AG04449 (cell line): ENCODE measurements at regions not wholly inside any gene's neighbourhood (a gene's known extent, or its start where the extent isn't known, plus 50 kb on each side); places are given as distances from the start of the nearest gene placed in this dataset.

Experiments used
- CTCF ChIA-PET: fragments of 350-600 bp; formaldehyde crosslinking; extraction: SDS; loops from one replicate; lab custom pipeline; 2021; ENCODE audit warnings: antibody characterized with exemption; lab: Yijun Ruan, JAX
- POLR2A ChIA-PET: fragments of 400-600, 350-600 bp; formaldehyde crosslinking; extraction: SDS; loops from one replicate; lab custom pipeline; 2020; ENCODE audit warnings: antibody characterized with exemption, inconsistent platforms; lab: Yijun Ruan, JAX
- DNase-seq: peaks from one replicate; pipeline ENCODE4 v3.0.0-alpha.2; 2010; ENCODE audit warnings: low read depth, low spot score
- H3K4me3 ChIP-seq: 2 replicates; pipeline ENCODE4 v1.5.1; 2011; ENCODE audit warnings: low read depth, mild to moderate bottlenecking, control low read depth, low read length
- TF ChIP-seq, protein P1 (sequence below): IDR thresholded peaks from one replicate; pipeline ENCODE4 v1.5.1; 2011; ENCODE audit warnings: mild to moderate bottlenecking, moderate library complexity, low read length, control low read depth, inconsistent platforms; ENCODE audit not compliant: insufficient read depth; ENCODE audit errors: missing control alignments

DNA sequence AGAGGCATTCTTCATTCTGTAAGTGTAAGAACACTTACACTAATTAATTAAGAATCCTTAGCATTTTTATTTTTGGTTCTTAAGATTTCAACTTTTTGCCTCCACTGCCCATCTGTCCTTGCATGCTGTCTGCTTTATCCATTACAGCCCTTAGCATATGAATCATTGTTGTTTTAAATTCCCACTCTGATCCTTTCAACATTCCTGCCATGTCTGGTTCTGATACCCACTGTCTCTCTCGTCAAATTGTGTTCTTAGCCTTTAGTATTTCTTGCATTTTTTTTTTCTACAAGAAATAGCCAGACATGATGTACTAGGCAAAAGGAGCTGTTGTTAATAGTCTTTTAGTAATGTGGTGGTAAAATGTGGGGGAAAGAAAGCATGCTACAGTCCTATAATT, 1360.0 kb downstream of the TECRL start:
- ChIA-PET POLR2A (no interaction called here), CTCF (no interaction called here)
- no peak overlapping the region for H3K4me3 ChIP-seq
- TF ChIP-seq, protein P1, sequence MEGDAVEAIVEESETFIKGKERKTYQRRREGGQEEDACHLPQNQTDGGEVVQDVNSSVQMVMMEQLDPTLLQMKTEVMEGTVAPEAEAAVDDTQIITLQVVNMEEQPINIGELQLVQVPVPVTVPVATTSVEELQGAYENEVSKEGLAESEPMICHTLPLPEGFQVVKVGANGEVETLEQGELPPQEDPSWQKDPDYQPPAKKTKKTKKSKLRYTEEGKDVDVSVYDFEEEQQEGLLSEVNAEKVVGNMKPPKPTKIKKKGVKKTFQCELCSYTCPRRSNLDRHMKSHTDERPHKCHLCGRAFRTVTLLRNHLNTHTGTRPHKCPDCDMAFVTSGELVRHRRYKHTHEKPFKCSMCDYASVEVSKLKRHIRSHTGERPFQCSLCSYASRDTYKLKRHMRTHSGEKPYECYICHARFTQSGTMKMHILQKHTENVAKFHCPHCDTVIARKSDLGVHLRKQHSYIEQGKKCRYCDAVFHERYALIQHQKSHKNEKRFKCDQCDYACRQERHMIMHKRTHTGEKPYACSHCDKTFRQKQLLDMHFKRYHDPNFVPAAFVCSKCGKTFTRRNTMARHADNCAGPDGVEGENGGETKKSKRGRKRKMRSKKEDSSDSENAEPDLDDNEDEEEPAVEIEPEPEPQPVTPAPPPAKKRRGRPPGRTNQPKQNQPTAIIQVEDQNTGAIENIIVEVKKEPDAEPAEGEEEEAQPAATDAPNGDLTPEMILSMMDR: no peak
- no peak for DNase-seq

DNA sequence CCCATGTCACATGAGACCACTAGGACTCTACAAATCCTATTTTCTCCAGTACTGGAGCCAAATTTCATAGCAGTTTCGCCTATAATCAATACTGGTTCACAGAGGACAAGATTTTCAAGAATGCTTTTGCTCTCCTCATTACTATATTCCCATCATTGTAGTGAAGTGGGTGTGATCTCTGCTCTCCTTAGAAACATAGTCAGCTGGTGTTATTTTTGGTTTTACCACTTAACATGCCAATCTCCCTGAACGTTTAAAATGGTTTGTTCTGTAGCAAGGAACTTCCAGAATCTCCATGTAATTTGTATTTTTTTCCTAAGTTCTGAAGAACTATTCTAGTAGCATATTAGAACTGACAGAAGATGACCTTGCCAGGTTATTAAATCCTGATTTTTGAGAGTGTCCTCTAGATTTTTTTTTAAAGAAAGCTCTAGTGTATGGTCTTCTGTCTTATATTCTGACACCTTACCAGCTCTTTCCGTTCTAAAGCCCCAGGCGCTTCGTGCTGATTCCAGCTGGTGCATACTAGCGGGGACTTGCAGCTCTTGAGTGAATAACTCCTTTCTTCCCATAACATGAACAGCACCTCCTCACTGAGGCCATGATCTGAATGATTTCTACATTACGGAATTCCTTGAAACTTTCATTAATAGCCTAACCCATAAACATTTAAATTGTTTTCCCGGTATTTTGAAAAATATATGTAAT, 1372.9 kb downstream of the TECRL start:
- TF ChIP-seq, protein P1: no peak
- ChIA-PET POLR2A (no interaction called here), CTCF (no interaction called here)
- H3K4me3 ChIP-seq: no peak overlapping the region
- DNase-seq: no peak

DNA sequence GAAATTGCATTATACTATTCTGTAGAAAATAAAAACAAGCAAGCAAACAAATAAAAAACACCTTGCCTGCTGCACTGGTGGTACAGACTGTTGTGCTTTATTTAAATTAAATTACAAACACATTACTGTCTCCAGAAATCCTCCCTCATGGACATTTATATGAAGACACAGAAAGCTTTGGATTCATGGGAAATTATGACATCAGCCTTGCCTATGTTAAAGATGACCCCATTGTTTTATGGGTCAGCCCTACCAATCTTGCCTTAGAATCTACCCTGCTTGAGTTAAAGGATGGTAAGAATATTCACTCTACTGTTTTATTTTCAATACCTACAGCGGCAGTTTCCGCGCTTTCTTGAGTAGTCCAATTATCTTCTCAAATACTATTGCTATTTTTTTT, 1379.9 kb downstream of the TECRL start:
- POLR2A ChIA-PET: no interaction called here
- TF ChIP-seq, protein P1: no peak
- CTCF ChIA-PET: no interaction called here
- no peak overlapping the region for H3K4me3 ChIP-seq
- DNase-seq: no peak

- ChIA-PET CTCF (no interaction called here), POLR2A (no interaction called here)
- DNase-seq: no peak
- no peak overlapping the region for H3K4me3 ChIP-seq
- TF ChIP-seq, protein P1: no peak
These were observed 1388.6 kb downstream of the TECRL start for GRCh38 chr4:63020661-63021060.

GRCh38 chr4:63017300-63017699, 1392.0 kb downstream of the TECRL start:
- POLR2A ChIA-PET: no interaction called here
- DNase-seq: no peak
- CTCF ChIA-PET: no interaction called here
- no peak overlapping the region for H3K4me3 ChIP-seq
- TF ChIP-seq, protein P1: no peak

DNA sequence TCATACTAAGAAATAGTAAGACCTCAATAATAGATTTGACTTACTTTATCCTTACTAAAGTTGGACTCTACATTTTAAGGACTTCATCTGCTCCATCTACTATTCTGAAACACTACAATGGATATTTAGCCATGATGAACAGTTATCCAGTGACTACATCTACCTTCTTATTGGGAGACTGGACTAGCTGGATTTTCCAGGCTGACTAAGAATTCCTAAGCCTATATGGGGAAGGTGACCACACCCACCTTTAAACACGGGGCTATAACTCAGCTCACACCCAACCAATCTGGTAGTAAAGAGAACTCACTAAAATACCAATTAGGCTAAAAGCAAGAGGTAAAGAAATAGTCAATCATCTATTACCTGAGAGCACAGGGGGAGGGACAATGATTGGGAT, 1438.4 kb downstream of the TECRL start:
- CTCF ChIA-PET: no interaction called here
- TF ChIP-seq, protein P1: no peak
- no peak overlapping the region for H3K4me3 ChIP-seq
- DNase-seq: no peak
- POLR2A ChIA-PET: no interaction called here
